ENCODE measurements at regions not wholly inside any gene's neighbourhood (a gene's known extent, or its start where the extent isn't known, plus 50 kb on each side); places are given as distances from the start of the nearest gene placed in this dataset.

DNA sequence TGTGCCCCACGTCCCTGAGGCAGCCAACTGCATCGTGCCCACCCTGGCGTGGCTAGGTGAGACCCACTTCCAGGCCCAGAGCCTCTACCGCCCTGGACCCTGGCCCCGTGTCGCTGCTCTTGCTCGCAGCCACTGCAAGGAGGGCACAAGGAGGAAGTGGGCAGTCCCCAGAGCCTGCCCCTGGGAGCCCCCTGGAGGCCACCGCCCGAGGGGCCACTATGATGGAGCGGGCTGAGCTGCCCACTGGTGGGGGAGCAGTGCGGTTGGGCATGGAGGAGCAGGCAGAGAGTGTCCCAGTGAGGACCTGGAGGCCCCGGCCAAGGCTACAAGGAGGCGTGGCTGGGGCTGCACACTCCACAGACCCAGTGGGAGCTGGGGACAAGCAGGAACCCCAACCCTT lies 323.6 kb downstream of the PCNX1 start:
- no peak overlapping the region for H3K27ac ChIP-seq (ENCODE audit: low read depth in 1 of 2, low read length in 1 of 2)
- no peak overlapping the region for H3K9ac ChIP-seq (ENCODE audit: insufficient read depth in 1 of 2, low read length in 2 of 2)
- no peaks in the 10 kb centered on the region for H3K36me3 ChIP-seq (ENCODE audit: control insufficient read depth in 4 of 4, insufficient read depth in 4 of 4, low read length in 4 of 4)
- H3K27me3 ChIP-seq (ENCODE audit: control insufficient read depth in 3 of 3, insufficient read depth in 3 of 3, low read length in 2 of 3): no peaks in the 10 kb centered on the region
- H3K4me3 ChIP-seq: no peak overlapping the region
- H3K4me1 ChIP-seq (ENCODE audit: control insufficient read depth in 5 of 5, insufficient read depth in 5 of 5, low read length in 5 of 5): peaks cover 0 to 2% (median 0%) of the 10 kb centered on the region in 5 donors
- ATAC-seq (ENCODE audit: insufficient read depth, low FRiP score) (no peak), DNase-seq (no peak)
- peaks cover 0 to 1% (median 0%) of the 10 kb centered on the region in 4 donors for H3K9me3 ChIP-seq (ENCODE audit: control insufficient read depth in 4 of 4, insufficient read depth in 3 of 4, low read length in 3 of 4)
- TF ChIP-seq, protein P1, sequence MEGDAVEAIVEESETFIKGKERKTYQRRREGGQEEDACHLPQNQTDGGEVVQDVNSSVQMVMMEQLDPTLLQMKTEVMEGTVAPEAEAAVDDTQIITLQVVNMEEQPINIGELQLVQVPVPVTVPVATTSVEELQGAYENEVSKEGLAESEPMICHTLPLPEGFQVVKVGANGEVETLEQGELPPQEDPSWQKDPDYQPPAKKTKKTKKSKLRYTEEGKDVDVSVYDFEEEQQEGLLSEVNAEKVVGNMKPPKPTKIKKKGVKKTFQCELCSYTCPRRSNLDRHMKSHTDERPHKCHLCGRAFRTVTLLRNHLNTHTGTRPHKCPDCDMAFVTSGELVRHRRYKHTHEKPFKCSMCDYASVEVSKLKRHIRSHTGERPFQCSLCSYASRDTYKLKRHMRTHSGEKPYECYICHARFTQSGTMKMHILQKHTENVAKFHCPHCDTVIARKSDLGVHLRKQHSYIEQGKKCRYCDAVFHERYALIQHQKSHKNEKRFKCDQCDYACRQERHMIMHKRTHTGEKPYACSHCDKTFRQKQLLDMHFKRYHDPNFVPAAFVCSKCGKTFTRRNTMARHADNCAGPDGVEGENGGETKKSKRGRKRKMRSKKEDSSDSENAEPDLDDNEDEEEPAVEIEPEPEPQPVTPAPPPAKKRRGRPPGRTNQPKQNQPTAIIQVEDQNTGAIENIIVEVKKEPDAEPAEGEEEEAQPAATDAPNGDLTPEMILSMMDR (IDR thresholded peaks at IDR 0.05; ENCODE audit: control extremely low read depth, extremely low read depth): no peak
- WGBS, 2 donors: 92 to 94% methylated on average over 13 of the region's 13 CpGs

DNA sequence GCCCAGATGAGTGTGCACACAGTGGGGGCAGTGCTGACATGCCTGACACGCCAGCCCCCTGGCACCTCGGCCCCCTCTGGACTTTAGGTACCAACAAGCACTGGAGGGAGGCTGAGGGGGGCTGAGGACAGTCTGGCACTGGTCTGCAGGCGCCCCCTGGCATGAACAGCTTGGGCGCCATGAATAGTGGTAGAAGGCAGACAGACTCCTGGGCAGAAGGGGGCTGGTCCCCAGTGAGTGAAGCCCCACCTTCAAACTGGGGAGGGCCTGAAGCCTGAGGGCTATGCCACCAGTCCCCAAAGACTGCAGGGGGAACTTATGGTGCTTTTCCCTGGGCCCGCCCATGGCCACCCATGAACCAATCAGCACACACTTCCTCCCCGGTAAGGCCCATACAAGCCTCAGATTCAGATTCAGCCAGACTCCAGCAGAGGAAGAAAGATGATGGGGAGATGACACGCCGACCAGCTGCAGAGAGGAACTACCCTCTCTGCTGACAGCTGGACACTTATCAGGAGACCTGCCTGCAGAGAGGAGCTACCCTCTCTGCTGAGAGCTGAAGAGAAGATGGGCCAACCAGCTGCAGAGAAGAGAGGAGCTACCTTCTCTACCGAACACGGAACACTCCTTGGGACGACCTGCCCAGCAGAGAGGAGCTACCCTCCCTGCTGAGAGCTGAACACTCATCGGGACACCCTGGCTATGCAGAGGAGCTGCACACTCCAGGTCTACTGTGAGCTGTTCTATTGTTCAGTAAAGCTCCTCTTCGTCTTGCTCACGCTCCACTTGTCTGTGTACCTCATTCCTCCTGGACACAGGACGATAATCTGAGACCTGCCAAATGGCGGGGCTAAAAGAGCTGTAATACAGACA lies 324.5 kb downstream of the PCNX1 start:
- H3K36me3 ChIP-seq (ENCODE audit: control insufficient read depth in 4 of 4, insufficient read depth in 4 of 4, low read length in 4 of 4): no peaks in the 10 kb centered on the region
- TF ChIP-seq, protein P1 (IDR thresholded peaks at IDR 0.05; ENCODE audit: control extremely low read depth, extremely low read depth): no peak
- DNase-seq: no peak
- H3K9me3 ChIP-seq (ENCODE audit: control insufficient read depth in 4 of 4, insufficient read depth in 3 of 4, low read length in 3 of 4): peaks cover 0 to 1% (median 0%) of the 10 kb centered on the region in 4 donors
- H3K4me1 ChIP-seq (ENCODE audit: control insufficient read depth in 5 of 5, insufficient read depth in 5 of 5, low read length in 5 of 5): peaks cover 0 to 10% (median 0%) of the 10 kb centered on the region in 5 donors
- H3K4me3 ChIP-seq: no peak overlapping the region
- no peak for ATAC-seq (ENCODE audit: insufficient read depth, low FRiP score)
- no peak overlapping the region for H3K27ac ChIP-seq (ENCODE audit: low read depth in 1 of 2, low read length in 1 of 2)
- WGBS, 2 donors: 87% methylated on average over 16 of the region's 16 CpGs
- no peaks in the 10 kb centered on the region for H3K27me3 ChIP-seq (ENCODE audit: control insufficient read depth in 3 of 3, insufficient read depth in 3 of 3, low read length in 2 of 3)
- no peak overlapping the region for H3K9ac ChIP-seq (ENCODE audit: insufficient read depth in 1 of 2, low read length in 2 of 2)

DNA sequence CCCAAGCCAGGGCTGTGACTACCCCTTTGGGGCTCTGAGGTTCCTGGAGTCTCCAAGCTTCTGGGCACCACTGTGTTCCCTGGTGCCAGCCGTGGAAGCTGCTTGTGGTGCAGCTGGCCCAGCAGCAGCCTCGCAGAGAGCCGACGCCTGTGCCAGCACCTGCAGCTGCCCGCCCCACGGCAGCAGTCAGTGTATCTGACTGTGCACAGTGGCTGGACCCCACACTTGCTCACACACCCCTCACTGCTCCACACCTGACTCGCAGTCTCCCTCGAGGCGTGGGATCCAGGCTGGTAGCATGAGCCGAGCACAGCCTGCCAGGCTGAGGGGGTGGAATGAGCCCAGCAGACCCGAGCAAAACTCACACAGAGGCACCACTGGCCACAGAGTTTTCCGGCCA lies 325.2 kb downstream of the PCNX1 start:
- Histone ChIP-seq H3K27me3 (ENCODE audit: control insufficient read depth in 3 of 3, insufficient read depth in 3 of 3, low read length in 2 of 3) (no peaks in the 10 kb centered on the region), H3K4me1 (ENCODE audit: control insufficient read depth in 5 of 5, insufficient read depth in 5 of 5, low read length in 5 of 5) (peaks cover 0 to 10% (median 0%) of the 10 kb centered on the region in 5 donors), H3K27ac (ENCODE audit: low read depth in 1 of 2, low read length in 1 of 2) (no peak overlapping the region), H3K9me3 (ENCODE audit: control insufficient read depth in 4 of 4, insufficient read depth in 3 of 4, low read length in 3 of 4) (peaks cover 0 to under 1% (median 0%) of the 10 kb centered on the region in 4 donors), H3K9ac (ENCODE audit: insufficient read depth in 1 of 2, low read length in 2 of 2) (no peak overlapping the region), H3K36me3 (ENCODE audit: control insufficient read depth in 4 of 4, insufficient read depth in 4 of 4, low read length in 4 of 4) (no peaks in the 10 kb centered on the region), H3K4me3 (no peak overlapping the region)
- TF ChIP-seq, protein P1 (IDR thresholded peaks at IDR 0.05; ENCODE audit: control extremely low read depth, extremely low read depth): no peak
- DNase-seq: no peak
- WGBS, 2 donors: 94 to 95% methylated on average over 12 of the region's 12 CpGs
- no peak for ATAC-seq (ENCODE audit: insufficient read depth, low FRiP score)

Data from lung (tissue), 11 donors.